ENCODE measurements at regions not wholly inside any gene's neighbourhood (a gene's known extent, or its start where the extent isn't known, plus 50 kb on each side); places are given as distances from the start of the nearest gene placed in this dataset.
"Not testable (repeated sequence)": the region's sequence is repeated elsewhere in the genome, so short reads cannot be mapped to it uniquely, and the experiment has no call there.

GRCh38 chr14:55914771-55915170, 203.4 kb upstream of the PELI2 start:
- no peak overlapping the region for H3K27ac ChIP-seq (ENCODE audit: low read depth, low read length)
- peaks cover 0 to 7% (median 0%) of the 10 kb centered on the region in 5 donors for H3K4me1 ChIP-seq (ENCODE audit: control insufficient read depth in 5 of 5, insufficient read depth in 5 of 5, low read length in 5 of 5)
- H3K9me3 ChIP-seq (ENCODE audit: control insufficient read depth in 5 of 5, low read length in 5 of 5) = peaks cover 0 to 3% (median 0%) of the 10 kb centered on the region in 5 donors
- H3K27me3 ChIP-seq (ENCODE audit: control insufficient read depth in 5 of 5, insufficient read depth in 4 of 5, low read length in 5 of 5) = no peaks in the 10 kb centered on the region
- H3K9ac ChIP-seq (ENCODE audit: low read length in 5 of 5) = no peak overlapping the region
- H3K4me3 ChIP-seq (ENCODE audit: low read depth in 1 of 5, low read length in 5 of 5) = no peak overlapping the region
- no peaks in the 10 kb centered on the region for H3K36me3 ChIP-seq (ENCODE audit: control insufficient read depth in 5 of 5, insufficient read depth in 5 of 5, low read length in 5 of 5)

- H3K4me3 ChIP-seq (ENCODE audit: low read depth in 1 of 5, low read length in 5 of 5) = no peak overlapping the region
- H3K9me3 ChIP-seq (ENCODE audit: control insufficient read depth in 5 of 5, low read length in 5 of 5) = peaks cover 0 to 3% (median 0%) of the 10 kb centered on the region in 5 donors
- no peaks in the 10 kb centered on the region for H3K36me3 ChIP-seq (ENCODE audit: control insufficient read depth in 5 of 5, insufficient read depth in 5 of 5, low read length in 5 of 5)
- H3K4me1 ChIP-seq (ENCODE audit: control insufficient read depth in 5 of 5, insufficient read depth in 5 of 5, low read length in 5 of 5) = peaks cover 0 to 7% (median 0%) of the 10 kb centered on the region in 5 donors
- no peak overlapping the region for H3K27ac ChIP-seq (ENCODE audit: low read depth, low read length)
- H3K9ac ChIP-seq (ENCODE audit: low read length in 5 of 5) = no peak overlapping the region
- no peaks in the 10 kb centered on the region for H3K27me3 ChIP-seq (ENCODE audit: control insufficient read depth in 5 of 5, insufficient read depth in 4 of 5, low read length in 5 of 5)
Observed at GRCh38 chr14:55915456-55915855, 202.8 kb upstream of the PELI2 start.

- not testable (repeated sequence) for H3K4me1 ChIP-seq (ENCODE audit: control insufficient read depth in 5 of 5, insufficient read depth in 5 of 5, low read length in 5 of 5); H3K9me3 ChIP-seq (ENCODE audit: control insufficient read depth in 5 of 5, low read length in 5 of 5); H3K27me3 ChIP-seq (ENCODE audit: control insufficient read depth in 5 of 5, insufficient read depth in 4 of 5, low read length in 5 of 5); H3K27ac ChIP-seq (ENCODE audit: low read depth, low read length); H3K9ac ChIP-seq (ENCODE audit: low read length in 5 of 5); H3K36me3 ChIP-seq (ENCODE audit: control insufficient read depth in 5 of 5, insufficient read depth in 5 of 5, low read length in 5 of 5); H3K4me3 ChIP-seq (ENCODE audit: low read depth in 1 of 5, low read length in 5 of 5)
Observed at GRCh38 chr14:55919800-55920199, 198.4 kb upstream of the PELI2 start.

- H3K36me3 ChIP-seq (ENCODE audit: control insufficient read depth in 5 of 5, insufficient read depth in 5 of 5, low read length in 5 of 5) = no peaks in the 10 kb centered on the region
- no peak overlapping the region for H3K27ac ChIP-seq (ENCODE audit: low read depth, low read length)
- no peak overlapping the region for H3K4me3 ChIP-seq (ENCODE audit: low read depth in 1 of 5, low read length in 5 of 5)
- H3K27me3 ChIP-seq (ENCODE audit: control insufficient read depth in 5 of 5, insufficient read depth in 4 of 5, low read length in 5 of 5) = no peaks in the 10 kb centered on the region
- H3K9ac ChIP-seq (ENCODE audit: low read length in 5 of 5) = no peak overlapping the region
- no peaks in the 10 kb centered on the region for H3K4me1 ChIP-seq (ENCODE audit: control insufficient read depth in 5 of 5, insufficient read depth in 5 of 5, low read length in 5 of 5)
- H3K9me3 ChIP-seq (ENCODE audit: control insufficient read depth in 5 of 5, low read length in 5 of 5) = peaks cover 0 to 1% (median 0%) of the 10 kb centered on the region in 5 donors
Observed at GRCh38 chr14:55921511-55921910, 196.7 kb upstream of the PELI2 start.

GRCh38 chr14:55926007-55926406, 192.2 kb upstream of the PELI2 start:
- no peak overlapping the region for H3K9ac ChIP-seq (ENCODE audit: low read length in 5 of 5)
- no peaks in the 10 kb centered on the region for H3K36me3 ChIP-seq (ENCODE audit: control insufficient read depth in 5 of 5, insufficient read depth in 5 of 5, low read length in 5 of 5)
- no peak overlapping the region for H3K4me3 ChIP-seq (ENCODE audit: low read depth in 1 of 5, low read length in 5 of 5)
- no peaks in the 10 kb centered on the region for H3K27me3 ChIP-seq (ENCODE audit: control insufficient read depth in 5 of 5, insufficient read depth in 4 of 5, low read length in 5 of 5)
- no peaks in the 10 kb centered on the region for H3K9me3 ChIP-seq (ENCODE audit: control insufficient read depth in 5 of 5, low read length in 5 of 5)
- H3K4me1 ChIP-seq (ENCODE audit: control insufficient read depth in 5 of 5, insufficient read depth in 5 of 5, low read length in 5 of 5) = no peaks in the 10 kb centered on the region
- no peak overlapping the region for H3K27ac ChIP-seq (ENCODE audit: low read depth, low read length)

GRCh38 chr14:55927028-55927427, 191.2 kb upstream of the PELI2 start:
- H3K27me3 ChIP-seq (ENCODE audit: control insufficient read depth in 5 of 5, insufficient read depth in 4 of 5, low read length in 5 of 5) = no peaks in the 10 kb centered on the region
- H3K36me3 ChIP-seq (ENCODE audit: control insufficient read depth in 5 of 5, insufficient read depth in 5 of 5, low read length in 5 of 5) = no peaks in the 10 kb centered on the region
- H3K4me3 ChIP-seq (ENCODE audit: low read depth in 1 of 5, low read length in 5 of 5) = no peak overlapping the region
- no peak overlapping the region for H3K27ac ChIP-seq (ENCODE audit: low read depth, low read length)
- H3K4me1 ChIP-seq (ENCODE audit: control insufficient read depth in 5 of 5, insufficient read depth in 5 of 5, low read length in 5 of 5) = no peaks in the 10 kb centered on the region
- H3K9ac ChIP-seq (ENCODE audit: low read length in 5 of 5) = no peak overlapping the region
- peaks cover 0 to 2% (median 0%) of the 10 kb centered on the region in 5 donors for H3K9me3 ChIP-seq (ENCODE audit: control insufficient read depth in 5 of 5, low read length in 5 of 5)

GRCh38 chr14:55928276-55928675, 189.9 kb upstream of the PELI2 start:
- Histone ChIP-seq H3K4me3 (ENCODE audit: low read depth in 1 of 5, low read length in 5 of 5) (no peak overlapping the region), H3K27me3 (ENCODE audit: control insufficient read depth in 5 of 5, insufficient read depth in 4 of 5, low read length in 5 of 5) (no peaks in the 10 kb centered on the region), H3K36me3 (ENCODE audit: control insufficient read depth in 5 of 5, insufficient read depth in 5 of 5, low read length in 5 of 5) (no peaks in the 10 kb centered on the region), H3K9ac (ENCODE audit: low read length in 5 of 5) (no peak overlapping the region), H3K4me1 (ENCODE audit: control insufficient read depth in 5 of 5, insufficient read depth in 5 of 5, low read length in 5 of 5) (no peaks in the 10 kb centered on the region), H3K27ac (ENCODE audit: low read depth, low read length) (no peak overlapping the region), H3K9me3 (ENCODE audit: control insufficient read depth in 5 of 5, low read length in 5 of 5) (peaks cover 0 to 2% (median 0%) of the 10 kb centered on the region in 5 donors)

GRCh38 chr14:55929136-55929535, 189.1 kb upstream of the PELI2 start:
- Histone ChIP-seq H3K9ac (ENCODE audit: low read length in 5 of 5) (no peak overlapping the region), H3K36me3 (ENCODE audit: control insufficient read depth in 5 of 5, insufficient read depth in 5 of 5, low read length in 5 of 5) (no peaks in the 10 kb centered on the region), H3K27me3 (ENCODE audit: control insufficient read depth in 5 of 5, insufficient read depth in 4 of 5, low read length in 5 of 5) (no peaks in the 10 kb centered on the region), H3K4me1 (ENCODE audit: control insufficient read depth in 5 of 5, insufficient read depth in 5 of 5, low read length in 5 of 5) (no peaks in the 10 kb centered on the region), H3K4me3 (ENCODE audit: low read depth in 1 of 5, low read length in 5 of 5) (no peak overlapping the region), H3K27ac (ENCODE audit: low read depth, low read length) (no peak overlapping the region), H3K9me3 (ENCODE audit: control insufficient read depth in 5 of 5, low read length in 5 of 5) (peaks cover 0 to 10% (median 7%) of the 10 kb centered on the region in 5 donors)

- Histone ChIP-seq H3K27me3 (ENCODE audit: control insufficient read depth in 5 of 5, insufficient read depth in 4 of 5, low read length in 5 of 5) (no peaks in the 10 kb centered on the region), H3K9ac (ENCODE audit: low read length in 5 of 5) (no peak overlapping the region), H3K4me3 (ENCODE audit: low read depth in 1 of 5, low read length in 5 of 5) (no peak overlapping the region), H3K4me1 (ENCODE audit: control insufficient read depth in 5 of 5, insufficient read depth in 5 of 5, low read length in 5 of 5) (no peaks in the 10 kb centered on the region), H3K36me3 (ENCODE audit: control insufficient read depth in 5 of 5, insufficient read depth in 5 of 5, low read length in 5 of 5) (no peaks in the 10 kb centered on the region), H3K27ac (ENCODE audit: low read depth, low read length) (no peak overlapping the region), H3K9me3 (ENCODE audit: control insufficient read depth in 5 of 5, low read length in 5 of 5) (peaks cover 0 to 10% (median 7%) of the 10 kb centered on the region in 5 donors)
Observed at GRCh38 chr14:55930016-55930784, 188.0 kb upstream of the PELI2 start.

- Histone ChIP-seq H3K27me3 (ENCODE audit: control insufficient read depth in 5 of 5, insufficient read depth in 4 of 5, low read length in 5 of 5) (no peaks in the 10 kb centered on the region), H3K4me3 (ENCODE audit: low read depth in 1 of 5, low read length in 5 of 5) (no peak overlapping the region), H3K36me3 (ENCODE audit: control insufficient read depth in 5 of 5, insufficient read depth in 5 of 5, low read length in 5 of 5) (no peaks in the 10 kb centered on the region), H3K9ac (ENCODE audit: low read length in 5 of 5) (no peak overlapping the region), H3K4me1 (ENCODE audit: control insufficient read depth in 5 of 5, insufficient read depth in 5 of 5, low read length in 5 of 5) (peaks cover 0 to 6% (median 5%) of the 10 kb centered on the region in 5 donors), H3K27ac (ENCODE audit: low read depth, low read length) (no peak overlapping the region), H3K9me3 (ENCODE audit: control insufficient read depth in 5 of 5, low read length in 5 of 5) (peaks cover 0 to 13% (median 9%) of the 10 kb centered on the region in 5 donors)
Observed at GRCh38 chr14:55936691-55937090, 181.5 kb upstream of the PELI2 start.

Measured in subcutaneous abdominal adipose tissue (tissue), 5 donors.